ENCODE measurements at regions not wholly inside any gene's neighbourhood (a gene's known extent, or its start where the extent isn't known, plus 50 kb on each side); places are given as distances from the start of the nearest gene placed in this dataset.

GRCh38 chr15:35170207-35170606 is 85.1 kb upstream of the NANOGP8 start:
- no peaks in the 10 kb centered on the region for H3K4me1 Mint-ChIP-seq
- DNase-seq: no peak
- no peak overlapping the region for H3K4me3 Mint-ChIP-seq
- no peaks in the 10 kb centered on the region for H3K27me3 Mint-ChIP-seq
- no peak overlapping the region for H3K27ac Mint-ChIP-seq
- no peak for ATAC-seq (ENCODE audit: low read depth)
- CTCF ChIA-PET: no interaction called here
- no peak for TF ChIP-seq CTCF (IDR thresholded peaks at IDR 0.05)
- POLR2A ChIA-PET: no interaction called here
- H3K9me3 Mint-ChIP-seq: no peaks in the 10 kb centered on the region
- intact Hi-C loops (cut with micrococcal nuclease): no loop called here
- H3K36me3 Mint-ChIP-seq (ENCODE audit: low read depth): no peaks in the 10 kb centered on the region

- ATAC-seq (ENCODE audit: low read depth): no peak
- H3K36me3 Mint-ChIP-seq (ENCODE audit: low read depth): no peaks in the 10 kb centered on the region
- no peaks in the 10 kb centered on the region for H3K27me3 Mint-ChIP-seq
- DNase-seq: no peak
- no peaks in the 10 kb centered on the region for H3K4me1 Mint-ChIP-seq
- no peak for TF ChIP-seq CTCF (IDR thresholded peaks at IDR 0.05)
- H3K9me3 Mint-ChIP-seq: no peaks in the 10 kb centered on the region
- H3K27ac Mint-ChIP-seq: no peak overlapping the region
- ChIA-PET CTCF (no interaction called here), POLR2A (no interaction called here)
- no peak overlapping the region for H3K4me3 Mint-ChIP-seq
- intact Hi-C loops (cut with micrococcal nuclease): no loop called here
Measured at GRCh38 chr15:35168464-35168863, 83.4 kb upstream of the NANOGP8 start.

GRCh38 chr15:35167675-35168074 is 82.6 kb upstream of the NANOGP8 start:
- intact Hi-C loops (cut with micrococcal nuclease): no loop called here
- ChIA-PET CTCF (no interaction called here), POLR2A (no interaction called here)
- DNase-seq: no peak
- no peaks in the 10 kb centered on the region for H3K9me3 Mint-ChIP-seq
- no peaks in the 10 kb centered on the region for H3K4me1 Mint-ChIP-seq
- no peak overlapping the region for H3K4me3 Mint-ChIP-seq
- ATAC-seq (ENCODE audit: low read depth): no peak
- H3K27ac Mint-ChIP-seq: no peak overlapping the region
- TF ChIP-seq CTCF (IDR thresholded peaks at IDR 0.05): no peak
- H3K27me3 Mint-ChIP-seq: no peaks in the 10 kb centered on the region
- H3K36me3 Mint-ChIP-seq (ENCODE audit: low read depth): no peaks in the 10 kb centered on the region

GRCh38 chr15:35166730-35167359 is 81.8 kb upstream of the NANOGP8 start:
- no peaks in the 10 kb centered on the region for H3K9me3 Mint-ChIP-seq
- no peak overlapping the region for H3K27ac Mint-ChIP-seq
- no peak overlapping the region for H3K4me3 Mint-ChIP-seq
- no peak for TF ChIP-seq CTCF (IDR thresholded peaks at IDR 0.05)
- ChIA-PET CTCF (no interaction called here), POLR2A (no interaction called here)
- H3K4me1 Mint-ChIP-seq: no peaks in the 10 kb centered on the region
- DNase-seq (no peak), ATAC-seq (ENCODE audit: low read depth) (no peak)
- H3K27me3 Mint-ChIP-seq: no peaks in the 10 kb centered on the region
- no peaks in the 10 kb centered on the region for H3K36me3 Mint-ChIP-seq (ENCODE audit: low read depth)
- intact Hi-C loops (cut with micrococcal nuclease): no loop called here

- Mint-ChIP-seq H3K4me1 (no peaks in the 10 kb centered on the region), H3K27ac (no peak overlapping the region), H3K4me3 (no peak overlapping the region), H3K9me3 (no peaks in the 10 kb centered on the region), H3K36me3 (ENCODE audit: low read depth) (no peaks in the 10 kb centered on the region), H3K27me3 (no peaks in the 10 kb centered on the region)
- ChIA-PET CTCF (no interaction called here), POLR2A (no interaction called here)
- ATAC-seq (ENCODE audit: low read depth) (no peak), DNase-seq (no peak)
- intact Hi-C loops (cut with micrococcal nuclease): no loop called here
- TF ChIP-seq CTCF (IDR thresholded peaks at IDR 0.05): no peak
Measured at GRCh38 chr15:35161694-35162093, 76.6 kb upstream of the NANOGP8 start.

Data from activated B cell treated with CpG ODN at 0.5 μM for 24 hours (primary cell).